HG02759 (cell line): ENCODE measurements at regions not wholly inside any gene's neighbourhood (a gene's known extent, or its start where the extent isn't known, plus 50 kb on each side); places are given as distances from the start of the nearest gene placed in this dataset.

Source experiments
- ATAC-seq: cut with Tn5 transposase; IDR thresholded peaks from one replicate; pipeline ENCODE4 v1.9.1; 2021; ENCODE audit warnings: mild to moderate bottlenecking, moderate library complexity; ENCODE audit not compliant: unreplicated experiment

DNA sequence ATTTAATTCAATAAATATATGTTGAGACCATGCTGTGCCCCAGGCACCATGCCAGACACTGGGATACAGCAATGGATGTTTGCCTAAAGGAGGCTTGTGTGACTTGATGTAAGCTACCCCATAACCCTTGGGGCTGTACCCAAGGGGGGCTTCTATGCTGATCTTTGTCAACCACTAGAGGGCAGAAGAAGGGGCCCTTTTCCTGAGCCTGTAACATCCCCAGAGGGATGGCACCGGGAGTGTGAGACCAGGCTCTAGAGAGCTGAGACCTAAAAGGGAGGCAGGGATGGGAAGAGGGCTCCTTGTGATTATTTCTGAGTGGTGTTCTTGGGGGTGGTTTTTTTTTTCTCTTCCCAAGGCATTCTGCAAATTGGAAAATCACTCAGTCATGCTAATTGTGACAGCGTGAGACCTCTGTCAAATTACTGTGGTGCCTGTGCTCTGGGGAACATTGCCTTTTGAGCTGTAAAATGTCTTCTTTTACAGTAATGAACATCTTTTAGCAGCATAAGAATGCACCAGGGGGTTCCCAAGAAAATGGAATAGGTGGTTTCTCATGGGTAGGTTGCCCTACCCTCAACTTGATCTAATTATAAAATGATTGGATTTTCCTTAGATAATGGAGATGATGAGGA lies 138.7 kb upstream of the SLC24A3 start:
- ATAC-seq, result no peak

DNA sequence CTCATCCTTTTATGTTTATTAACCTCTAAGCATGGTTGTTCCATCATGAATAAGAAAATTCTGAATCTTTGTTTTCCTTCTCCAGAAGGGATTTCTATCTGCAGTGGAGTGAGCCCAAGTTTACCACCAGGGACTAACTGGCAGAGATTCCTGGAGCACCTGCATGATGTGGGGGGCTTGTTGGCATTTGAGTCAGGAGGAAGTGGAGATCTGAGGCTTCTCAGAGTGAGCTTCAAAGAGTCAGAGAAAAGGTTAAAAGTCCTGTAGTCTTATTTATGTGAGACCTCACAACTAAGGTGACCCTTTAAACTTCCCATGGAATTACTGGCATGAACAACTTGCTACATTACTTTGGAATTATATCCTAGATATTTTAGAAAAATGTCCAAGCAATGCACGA lies 138.1 kb upstream of the SLC24A3 start:
- no peak for ATAC-seq

DNA sequence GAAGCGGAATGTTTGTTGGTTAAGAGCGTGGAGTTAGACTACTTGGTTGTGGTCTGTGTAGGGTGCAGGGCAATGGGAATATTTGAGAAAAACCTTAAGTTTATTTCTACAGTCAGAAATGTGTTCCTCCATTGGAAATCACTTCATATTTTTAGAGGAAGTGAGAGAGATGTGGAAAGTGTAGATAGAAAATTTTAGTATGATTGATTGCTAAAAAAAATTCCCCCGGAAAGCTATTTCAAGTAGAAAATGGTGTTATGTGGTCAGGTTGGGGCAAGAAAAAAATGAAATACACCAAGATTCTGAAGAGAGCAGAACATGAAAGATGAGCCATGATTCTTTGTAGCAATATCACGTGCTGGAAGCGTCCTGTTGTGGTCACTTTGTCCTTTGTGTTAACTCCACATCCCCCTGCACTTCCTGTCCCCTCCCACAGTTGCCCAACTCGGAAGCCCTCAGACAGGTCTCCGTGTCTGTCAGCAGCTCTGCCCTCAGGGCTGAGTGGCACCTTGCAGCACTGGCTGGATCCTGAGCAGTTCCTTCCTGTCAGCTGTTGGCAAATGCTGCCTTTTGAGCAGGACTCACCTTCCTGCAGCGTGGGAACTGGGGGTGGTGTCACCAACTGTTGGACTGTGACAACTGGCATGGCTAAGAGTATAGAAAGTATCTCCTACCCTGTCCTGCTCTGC lies 137.5 kb upstream of the SLC24A3 start:
- ATAC-seq, result peak; percentile 47

DNA sequence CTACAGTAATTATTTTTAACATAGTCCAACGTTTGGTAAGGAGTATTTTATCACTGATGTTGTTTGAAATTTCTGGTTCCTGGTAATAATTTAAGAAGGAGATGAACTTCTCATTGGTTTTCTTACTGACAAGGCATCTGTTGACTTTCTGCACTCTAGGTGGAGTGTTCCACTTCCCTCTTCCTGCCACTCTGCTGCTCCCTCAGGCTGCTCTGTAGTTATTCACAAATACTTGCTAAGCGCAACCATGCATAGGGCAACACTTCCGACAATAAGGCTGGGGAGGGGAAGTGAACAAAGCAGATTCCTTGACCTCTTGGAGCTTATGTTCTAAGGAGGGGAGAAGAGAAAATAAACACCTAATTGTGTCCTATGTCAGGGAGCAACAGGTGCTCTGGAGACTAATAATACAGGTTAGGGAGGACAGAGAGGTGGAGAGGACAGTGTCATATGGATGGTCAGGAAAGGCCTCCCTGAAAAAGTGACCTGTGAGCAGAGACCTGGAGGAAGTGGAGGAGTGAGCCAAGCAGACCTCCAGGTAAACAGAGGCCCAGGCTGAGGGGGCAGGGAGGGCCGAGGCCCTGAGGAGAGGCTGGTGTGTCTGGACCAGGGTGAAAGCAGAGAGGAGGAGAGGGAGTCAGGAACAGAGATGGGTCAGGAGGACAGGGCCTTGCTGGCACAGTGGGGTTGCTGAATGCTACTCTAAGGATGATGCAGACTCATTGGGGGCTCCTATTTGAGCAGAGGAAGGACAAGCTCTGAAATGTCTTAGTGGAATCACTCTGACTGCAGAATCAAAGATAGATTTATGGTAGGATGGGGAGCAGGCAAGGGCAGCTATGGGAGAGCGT lies 134.8 kb upstream of the SLC24A3 start:
- no peak for ATAC-seq

GRCh38 chr20:19078448-19079373 lies 133.7 kb upstream of the SLC24A3 start:
- no peak for ATAC-seq

GRCh38 chr20:19079536-19080299 lies 132.7 kb upstream of the SLC24A3 start:
- ATAC-seq, result no peak

DNA sequence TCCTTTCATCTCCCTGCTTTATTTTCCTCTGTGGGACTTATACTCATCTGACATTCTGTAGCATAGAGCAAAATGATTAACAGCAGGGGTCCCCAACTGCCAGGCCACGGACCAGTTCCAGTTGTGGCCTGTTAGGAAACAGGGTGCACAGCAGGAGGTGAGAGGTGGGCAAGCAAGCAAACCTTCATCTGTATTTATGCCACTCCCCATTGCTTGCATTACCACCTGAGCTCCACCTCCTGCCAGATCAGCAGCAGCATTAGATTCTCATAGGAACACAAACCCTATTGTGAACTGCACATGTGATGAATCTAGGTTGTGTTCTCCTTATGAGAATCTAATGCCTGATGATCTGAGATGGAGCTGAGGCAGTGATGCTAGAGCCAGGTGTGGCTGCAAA lies 130.5 kb upstream of the SLC24A3 start:
- no peak for ATAC-seq

DNA sequence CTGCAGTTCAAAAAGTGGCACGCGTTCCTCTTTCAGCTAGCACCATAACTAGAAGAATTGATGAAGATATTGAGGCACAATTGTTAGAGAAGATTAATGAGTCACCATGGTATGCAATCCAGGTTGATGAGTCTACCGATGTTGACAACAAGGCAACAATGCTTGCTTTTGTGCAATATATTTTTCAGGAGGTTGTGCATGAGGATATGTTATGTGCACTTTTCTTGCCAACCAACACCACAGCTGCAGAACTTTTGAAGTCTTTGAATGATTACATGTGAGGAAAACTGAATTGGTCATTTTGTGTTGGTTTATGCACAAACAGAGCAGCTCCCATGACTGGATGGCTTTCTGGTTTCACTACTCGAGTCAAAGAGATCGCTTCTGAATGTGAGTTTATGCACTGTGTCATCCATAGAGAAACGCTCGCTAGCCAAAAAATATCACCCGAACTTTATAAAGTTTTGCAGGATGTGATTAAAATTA lies 129.3 kb upstream of the SLC24A3 start:
- ATAC-seq, result no peak

DNA sequence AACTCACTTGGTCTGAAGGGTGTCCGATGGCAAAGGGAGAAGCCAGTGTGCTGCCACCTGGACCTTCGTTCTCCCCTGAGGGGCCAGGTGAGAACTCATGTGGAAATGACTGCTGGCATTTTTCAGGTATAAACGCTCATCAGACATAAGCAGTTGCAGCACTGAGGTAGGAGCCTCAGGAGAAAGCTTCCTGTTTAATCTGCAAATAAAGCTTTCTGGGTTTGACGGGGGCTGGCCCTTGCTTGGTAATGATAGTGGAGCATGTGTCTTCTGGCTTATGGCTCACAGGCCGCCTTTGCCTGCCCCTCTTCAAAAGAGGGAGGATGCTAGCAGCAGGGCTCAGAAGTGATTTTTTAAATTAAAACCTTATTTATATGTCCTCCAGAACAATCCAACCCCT lies 122.1 kb upstream of the SLC24A3 start:
- no peak for ATAC-seq

DNA sequence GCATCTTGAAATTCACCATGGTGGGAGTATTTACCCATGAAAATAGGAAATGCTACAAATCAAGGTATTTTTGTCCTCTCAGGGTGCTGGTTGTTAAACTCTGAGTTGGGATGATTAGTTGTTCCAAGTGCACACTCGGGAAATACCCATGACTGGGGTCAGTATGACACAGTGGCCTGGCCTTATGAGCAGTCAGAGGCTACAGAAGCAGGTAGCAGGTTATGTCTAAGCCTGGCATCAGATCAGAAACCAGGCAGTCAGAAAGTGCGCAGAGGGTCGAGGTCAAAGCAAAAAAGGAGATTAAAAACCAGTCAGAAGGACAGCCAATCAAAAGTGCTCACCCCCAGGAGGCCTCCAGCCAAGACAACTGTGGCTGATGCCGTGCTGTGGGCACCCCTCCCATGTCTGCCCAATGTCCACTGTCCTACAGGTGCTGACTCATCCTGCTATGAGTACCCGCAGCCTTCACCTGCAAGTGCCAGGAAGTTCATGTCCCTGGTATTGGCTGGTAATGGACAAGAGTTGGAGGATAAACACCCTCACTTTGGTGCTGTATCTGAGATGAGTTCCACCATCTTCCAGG lies 117.4 kb upstream of the SLC24A3 start:
- no peak for ATAC-seq

DNA sequence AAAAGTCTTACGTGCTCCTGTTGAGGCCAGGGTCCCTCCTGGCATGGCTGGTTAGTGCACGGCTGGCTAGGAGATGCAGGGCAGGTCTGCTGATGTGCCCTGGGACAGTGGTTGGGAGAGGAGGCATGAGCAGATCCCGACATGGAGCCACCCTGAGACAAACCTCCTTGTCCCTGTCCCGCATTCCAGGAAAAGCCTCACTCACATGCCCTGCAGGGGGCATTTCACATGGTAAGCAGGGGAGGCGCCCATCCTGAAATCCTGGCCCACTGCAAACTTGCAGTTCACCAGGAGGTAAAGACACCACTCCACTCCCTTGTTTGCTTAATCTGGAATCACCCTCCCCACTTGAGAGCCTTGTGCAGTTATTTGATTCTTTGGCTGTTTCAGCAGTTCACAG lies 116.7 kb upstream of the SLC24A3 start:
- ATAC-seq, result no peak

GRCh38 chr20:19096843-19097242 lies 115.6 kb upstream of the SLC24A3 start:
- no peak for ATAC-seq

- no peak for ATAC-seq
Measured at GRCh38 chr20:19098117-19098516, 114.3 kb upstream of the SLC24A3 start.

DNA sequence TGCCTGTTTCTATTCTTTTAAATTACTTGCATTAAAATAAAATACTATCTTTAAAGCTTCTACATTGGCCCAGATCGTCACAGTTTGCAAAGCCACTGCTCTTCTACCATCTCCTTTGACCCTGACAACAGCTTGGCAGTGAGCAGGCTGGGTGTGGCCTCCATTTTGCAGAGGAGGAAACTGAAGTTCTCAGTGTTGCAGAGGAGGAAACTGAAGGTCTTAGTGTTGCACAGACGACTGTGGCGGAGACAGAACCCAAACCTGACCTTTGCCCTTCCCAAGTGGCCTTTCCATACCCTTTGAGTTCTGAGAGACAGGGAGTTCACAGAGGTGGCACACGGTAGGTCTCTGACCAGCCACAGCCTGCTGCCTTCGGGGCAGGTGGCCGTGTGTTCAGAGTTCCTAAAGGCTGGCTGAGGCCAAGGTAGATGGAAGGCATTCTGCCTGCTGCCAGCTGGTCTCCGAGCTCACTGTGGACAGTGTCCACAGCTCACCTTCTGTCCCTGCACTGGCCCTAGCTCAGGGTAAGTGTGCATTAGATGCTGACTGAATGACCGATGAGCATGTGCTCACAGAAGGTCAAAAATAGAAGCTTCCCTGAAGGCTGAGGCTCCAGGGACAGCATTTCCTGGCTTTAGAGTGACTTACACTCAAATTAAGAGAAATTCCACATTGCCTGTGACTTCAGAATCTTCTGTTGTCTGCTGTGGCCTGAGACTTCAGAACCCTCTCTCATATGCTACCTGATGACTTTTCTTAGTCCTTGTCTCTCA lies 113.5 kb upstream of the SLC24A3 start:
- no peak for ATAC-seq

- no peak for ATAC-seq
Measured at GRCh38 chr20:19099596-19100545, 112.6 kb upstream of the SLC24A3 start.

DNA sequence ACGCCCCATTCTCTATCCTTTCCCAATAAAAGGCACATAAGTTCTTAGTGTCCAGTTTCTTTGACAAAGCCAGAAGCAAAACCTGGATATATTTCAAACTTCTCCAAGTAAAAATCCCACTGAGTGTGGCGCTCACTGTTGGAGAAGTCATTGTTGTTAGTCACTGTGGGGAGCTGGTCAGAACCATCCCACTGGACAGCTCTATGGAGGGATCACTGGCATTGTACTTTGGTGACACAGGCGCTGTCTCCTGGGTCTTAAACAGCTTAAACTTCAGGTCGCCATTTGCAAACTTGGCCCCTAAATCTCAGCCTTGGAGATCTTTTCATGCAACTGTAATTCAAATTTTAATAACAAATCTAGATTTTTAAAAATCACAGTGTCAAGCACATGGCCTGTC lies 111.5 kb upstream of the SLC24A3 start:
- no peak for ATAC-seq

GRCh38 chr20:19104186-19104585 lies 108.3 kb upstream of the SLC24A3 start:
- ATAC-seq, result no peak

DNA sequence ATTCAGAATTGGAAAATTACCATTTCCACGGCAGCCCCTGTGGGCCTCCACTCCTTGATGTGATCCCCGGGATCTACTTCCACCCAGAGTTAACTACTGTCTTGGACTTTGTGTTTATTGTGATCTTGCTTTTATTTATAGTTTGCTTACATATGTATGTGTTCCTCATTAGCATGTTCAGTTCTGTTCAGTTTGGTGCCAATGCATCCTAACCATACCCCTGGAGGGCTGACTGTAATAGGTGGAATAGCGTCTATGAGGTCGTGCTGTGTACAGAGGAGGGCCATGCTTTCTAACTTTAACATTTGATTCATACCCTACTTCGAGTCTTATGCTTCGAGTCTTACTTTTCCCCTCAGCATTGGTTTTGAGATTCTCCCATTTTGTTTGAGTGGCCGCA lies 104.3 kb upstream of the SLC24A3 start:
- no peak for ATAC-seq
